Astrocyte of the cerebellum (primary cell): ENCODE measurements at regions not wholly inside any gene's neighbourhood (a gene's known extent, or its start where the extent isn't known, plus 50 kb on each side); places are given as distances from the start of the nearest gene placed in this dataset.

ENCODE experiments used
- DNase-seq: peaks from one replicate; pipeline ENCODE4 v3.0.0-alpha.2; 2011; ENCODE audit warnings: low read depth
- H3K4me3 ChIP-seq: 2 replicates; pipeline ENCODE4 v1.5.1; 2011; ENCODE audit warnings: mild to moderate bottlenecking, low read depth, low read length, moderate library complexity
- CTCF ChIP-seq: IDR thresholded peaks from 2 replicates; pipeline ENCODE4 v1.5.1; 2012; ENCODE audit warnings: low read length, low read depth, moderate library complexity, mild to moderate bottlenecking; ENCODE audit errors: missing control alignments
- in situ Hi-C: cut with HindIII; loops from 2 replicates; pipeline ENCODE4 v1.10.0; 2017; ENCODE audit warnings: low sequenced_read_pairs

- no peak overlapping the region for H3K4me3 ChIP-seq
- no peak for TF ChIP-seq CTCF
- no peak for DNase-seq
- in situ Hi-C loops: no loop called here
Measured at GRCh38 chr1:58989845-58990244, 206.0 kb upstream of the JUN start.

GRCh38 chr1:58991305-58991704 is 207.5 kb upstream of the JUN start:
- no peak for TF ChIP-seq CTCF
- in situ Hi-C loops: no loop called here
- H3K4me3 ChIP-seq: no peak overlapping the region
- no peak for DNase-seq

GRCh38 chr1:58992643-58993042 is 208.8 kb upstream of the JUN start:
- in situ Hi-C loops: no loop called here
- DNase-seq: no peak
- H3K4me3 ChIP-seq: no peak overlapping the region
- TF ChIP-seq CTCF: no peak

GRCh38 chr1:58993403-58993802 is 209.6 kb upstream of the JUN start:
- in situ Hi-C loops: no loop called here
- TF ChIP-seq CTCF: no peak
- no peak for DNase-seq
- no peak overlapping the region for H3K4me3 ChIP-seq

GRCh38 chr1:58994664-58995063 is 210.8 kb upstream of the JUN start:
- TF ChIP-seq CTCF: no peak
- H3K4me3 ChIP-seq: no peak overlapping the region
- in situ Hi-C loops: no loop called here
- no peak for DNase-seq

- TF ChIP-seq CTCF: no peak
- H3K4me3 ChIP-seq: no peak overlapping the region
- in situ Hi-C loops: no loop called here
- no peak for DNase-seq
Measured at GRCh38 chr1:58996341-58997059, 212.7 kb upstream of the JUN start.
